ENCODE measurements at regions not wholly inside any gene's neighbourhood (a gene's known extent, or its start where the extent isn't known, plus 50 kb on each side); places are given as distances from the start of the nearest gene placed in this dataset.

- Histone ChIP-seq H3K27me3 (no peaks in the 10 kb centered on the region), H3K9me3 (no peaks in the 10 kb centered on the region), H3K4me3 (no peak overlapping the region), H3K4me1 (no peaks in the 10 kb centered on the region), H3K27ac (no peak overlapping the region), H3K36me3 (no peaks in the 10 kb centered on the region)
- DNase-seq: no peak
- intact Hi-C loops (cut with DNase I): no loop called here
- TF ChIP-seq CTCF (IDR thresholded peaks at IDR 0.05): no peak
- ATAC-seq: peak; percentile 56
Observed at GRCh38 chr14:71481021-71481654, 451.1 kb upstream of the RGS6 start.

GRCh38 chr14:71482671-71483070 is 449.6 kb upstream of the RGS6 start:
- Histone ChIP-seq H3K27ac (no peak overlapping the region), H3K27me3 (no peaks in the 10 kb centered on the region), H3K4me1 (no peaks in the 10 kb centered on the region), H3K4me3 (no peak overlapping the region), H3K9me3 (no peaks in the 10 kb centered on the region), H3K36me3 (no peaks in the 10 kb centered on the region)
- DNase-seq: no peak
- no peak for ATAC-seq
- intact Hi-C loops (cut with DNase I): no loop called here
- no peak for TF ChIP-seq CTCF (IDR thresholded peaks at IDR 0.05)

- no peaks in the 10 kb centered on the region for H3K9me3 ChIP-seq
- ATAC-seq (no peak), DNase-seq (no peak)
- intact Hi-C loops (cut with DNase I): no loop called here
- no peaks in the 10 kb centered on the region for H3K27me3 ChIP-seq
- H3K4me3 ChIP-seq: no peak overlapping the region
- H3K27ac ChIP-seq: no peak overlapping the region
- no peaks in the 10 kb centered on the region for H3K36me3 ChIP-seq
- TF ChIP-seq CTCF (IDR thresholded peaks at IDR 0.05): no peak
- H3K4me1 ChIP-seq: no peaks in the 10 kb centered on the region
Observed at GRCh38 chr14:71483154-71483553, 449.1 kb upstream of the RGS6 start.

GRCh38 chr14:71485833-71486232 is 446.4 kb upstream of the RGS6 start:
- H3K4me3 ChIP-seq: no peak overlapping the region
- no peaks in the 10 kb centered on the region for H3K9me3 ChIP-seq
- no peak for DNase-seq
- no peaks in the 10 kb centered on the region for H3K27me3 ChIP-seq
- intact Hi-C loops (cut with DNase I): no loop called here
- no peak for ATAC-seq
- H3K36me3 ChIP-seq: no peaks in the 10 kb centered on the region
- TF ChIP-seq CTCF (IDR thresholded peaks at IDR 0.05): no peak
- no peak overlapping the region for H3K27ac ChIP-seq
- peaks cover 7% of the 10 kb centered on the region for H3K4me1 ChIP-seq

- H3K4me1 ChIP-seq: peaks cover 7% of the 10 kb centered on the region
- no peak overlapping the region for H3K4me3 ChIP-seq
- no peaks in the 10 kb centered on the region for H3K36me3 ChIP-seq
- intact Hi-C loops (cut with DNase I): no loop called here
- H3K9me3 ChIP-seq: no peaks in the 10 kb centered on the region
- no peaks in the 10 kb centered on the region for H3K27me3 ChIP-seq
- DNase-seq (no peak), ATAC-seq (peak; percentile 49)
- H3K27ac ChIP-seq: no peak overlapping the region
- TF ChIP-seq CTCF (IDR thresholded peaks at IDR 0.05): no peak
Observed at GRCh38 chr14:71486279-71486678, 445.9 kb upstream of the RGS6 start.

- peaks cover 14% of the 10 kb centered on the region for H3K4me1 ChIP-seq
- no peak for TF ChIP-seq CTCF (IDR thresholded peaks at IDR 0.05)
Observed at GRCh38 chr14:71487449-71487848, 444.8 kb upstream of the RGS6 start.

More at GRCh38 chr14:71487449-71487848, 444.8 kb upstream of the RGS6 start:
- DNase-seq (no peak), ATAC-seq (peak; percentile 10)
- intact Hi-C loops (cut with DNase I): no loop called here
- H3K27ac ChIP-seq: no peak overlapping the region
- H3K9me3 ChIP-seq: no peaks in the 10 kb centered on the region
- H3K36me3 ChIP-seq: no peaks in the 10 kb centered on the region
- no peak overlapping the region for H3K4me3 ChIP-seq
- no peaks in the 10 kb centered on the region for H3K27me3 ChIP-seq

Data from upper lobe of right lung (tissue), 1 donor.